ENCODE measurements at regions not wholly inside any gene's neighbourhood (a gene's known extent, or its start where the extent isn't known, plus 50 kb on each side); places are given as distances from the start of the nearest gene placed in this dataset.

GRCh38 chr4:22877486-22878052, 184.8 kb downstream of the GBA3 start:
- intact Hi-C loops (cut with micrococcal nuclease) (no loop called here), in situ Hi-C loops (cut with MboI) (loop anchor here (25.0 kb wide), 1 partner anchor 1535 kb away; no protein-coding TSS in a partner anchor)
- Histone ChIP-seq H3K27ac (ENCODE audit: extremely low read depth, low read depth, low read length) (no peak overlapping the region), H3K9ac (ENCODE audit: insufficient read depth in 1 of 2, low read depth in 2 of 2, low read length in 2 of 2) (no peak overlapping the region), H3K4me3 (no peak overlapping the region), H3K36me3 (ENCODE audit: control insufficient read depth, insufficient read depth, low read length) (no peaks in the 10 kb centered on the region), H3K27me3 (ENCODE audit: control insufficient read depth in 2 of 2, insufficient read depth in 2 of 2, low read length in 2 of 2) (no peaks in the 10 kb centered on the region), H2AFZ (ENCODE audit: low read depth, low read length) (no peak overlapping the region), H3K4me2 (ENCODE audit: insufficient read depth, low read length) (no peak overlapping the region), H3K4me1 (replicated peaks in 1 of 2; ENCODE audit: control insufficient read depth in 2 of 2, insufficient read depth in 2 of 2, low read length in 2 of 2) (no peaks in the 10 kb centered on the region), H4K20me1 (replicated peaks; ENCODE audit: control insufficient read depth, insufficient read depth, low read length) (no peaks in the 10 kb centered on the region), H3K9me3 (replicated peaks; ENCODE audit: control insufficient read depth, insufficient read depth, low read depth, low read length) (no peaks in the 10 kb centered on the region), H3K9me1 (ENCODE audit: control insufficient read depth, insufficient read depth, low read length) (no peaks in the 10 kb centered on the region), H3K79me2 (ENCODE audit: control insufficient read depth, insufficient read depth, low read length) (no peaks in the 10 kb centered on the region)
- DNase-seq (ENCODE audit: extremely low read depth in 1 of 4, low spot score in 3 of 4) (no peak), FAIRE-seq (no peak), ATAC-seq (no peak)
- no TSS peak for BruUV-seq (replicated peaks)
- CTCF ChIA-PET (ENCODE audit: low intra/inter-chr PET ratio): no interaction called here
- no peak for TF ChIP-seq SMARCA4 (IDR thresholded peaks at IDR 0.05)
- TF ChIP-seq XRCC5 (IDR thresholded peaks at IDR 0.05; ENCODE audit: low read depth, low read length): no peak
- TF ChIP-seq MEF2D (tag; conservative IDR thresholded peaks at IDR 0.05; ENCODE audit: low read depth): no peak
- TF ChIP-seq MEF2A (IDR thresholded peaks at IDR 0.05; ENCODE audit: control insufficient read depth, low read depth, low read length): no peak
- TF ChIP-seq MXI1 (IDR thresholded peaks at IDR 0.05; ENCODE audit: low read depth, low read length): no peak
- no peak for TF ChIP-seq ZNF316 (IDR thresholded peaks at IDR 0.05)
- TF ChIP-seq CHD4 (IDR thresholded peaks at IDR 0.05; ENCODE audit: insufficient read depth, insufficient replicate concordance, low read depth, low read length, poor library complexity, severe bottlenecking): no peak
- POLR2A ChIA-PET: no interaction called here
- 2% methylated on average over 15 of the region's 16 CpGs for whole genome bisulfite sequencing (ENCODE audit: insufficient coverage, low coverage, missing lambda C conversion rate)

- WGBS (ENCODE audit: insufficient coverage, low coverage, missing lambda C conversion rate): 0% methylated on average over 2 of the region's 2 CpGs
- no peak for TF ChIP-seq THRB (CRISPR knock-in tag; conservative IDR thresholded peaks at IDR 0.05)
- no peak for TF ChIP-seq SUPT5H (IDR thresholded peaks at IDR 0.05)
- TF ChIP-seq TCF7L2 (IDR thresholded peaks at IDR 0.05; ENCODE audit: low read depth, low read length): no peak
- TF ChIP-seq CBFA2T2 (conservative IDR thresholded peaks at IDR 0.05): no peak
- TF ChIP-seq ZNF785 (CRISPR knock-in tag; IDR thresholded peaks at IDR 0.05): no peak
- TF ChIP-seq CREB1 (IDR thresholded peaks at IDR 0.05): no peak
- TF ChIP-seq CREB1 (CRISPR knock-in tag; IDR thresholded peaks at IDR 0.05): no peak
These were observed 183.5 kb downstream of the GBA3 start for GRCh38 chr4:22876270-22876669.

More at GRCh38 chr4:22876270-22876669, 183.5 kb downstream of the GBA3 start:
- in situ Hi-C loops (cut with MboI) (loop anchor here (25.0 kb wide), 1 partner anchor 1536 kb away; no protein-coding TSS in a partner anchor), intact Hi-C loops (cut with micrococcal nuclease) (no loop called here)
- Histone ChIP-seq H4K20me1 (replicated peaks; ENCODE audit: control insufficient read depth, insufficient read depth, low read length) (no peaks in the 10 kb centered on the region), H3K27me3 (ENCODE audit: control insufficient read depth in 2 of 2, insufficient read depth in 2 of 2, low read length in 2 of 2) (no peaks in the 10 kb centered on the region), H3K36me3 (ENCODE audit: control insufficient read depth, insufficient read depth, low read length) (no peaks in the 10 kb centered on the region), H3K9me1 (ENCODE audit: control insufficient read depth, insufficient read depth, low read length) (no peaks in the 10 kb centered on the region), H3K4me2 (ENCODE audit: insufficient read depth, low read length) (no peak overlapping the region), H3K4me3 (no peak overlapping the region), H2AFZ (ENCODE audit: low read depth, low read length) (no peak overlapping the region), H3K4me1 (replicated peaks in 1 of 2; ENCODE audit: control insufficient read depth in 2 of 2, insufficient read depth in 2 of 2, low read length in 2 of 2) (no peaks in the 10 kb centered on the region), H3K9me3 (replicated peaks; ENCODE audit: control insufficient read depth, insufficient read depth, low read depth, low read length) (no peaks in the 10 kb centered on the region), H3K79me2 (ENCODE audit: control insufficient read depth, insufficient read depth, low read length) (no peaks in the 10 kb centered on the region), H3K9ac (ENCODE audit: insufficient read depth in 1 of 2, low read depth in 2 of 2, low read length in 2 of 2) (no peak overlapping the region), H3K27ac (ENCODE audit: extremely low read depth, low read depth, low read length) (no peak overlapping the region)
- no peak for ATAC-seq
- no TSS peak for BruUV-seq (replicated peaks)
- no peak for FAIRE-seq
- CTCF ChIA-PET (ENCODE audit: low intra/inter-chr PET ratio): no interaction called here
- no peak for DNase-seq (ENCODE audit: extremely low read depth in 1 of 4, low spot score in 3 of 4)
- POLR2A ChIA-PET: no interaction called here

Measured in K562 (cell line).